ENCODE measurements at regions not wholly inside any gene's neighbourhood (a gene's known extent, or its start where the extent isn't known, plus 50 kb on each side); places are given as distances from the start of the nearest gene placed in this dataset.

DNA sequence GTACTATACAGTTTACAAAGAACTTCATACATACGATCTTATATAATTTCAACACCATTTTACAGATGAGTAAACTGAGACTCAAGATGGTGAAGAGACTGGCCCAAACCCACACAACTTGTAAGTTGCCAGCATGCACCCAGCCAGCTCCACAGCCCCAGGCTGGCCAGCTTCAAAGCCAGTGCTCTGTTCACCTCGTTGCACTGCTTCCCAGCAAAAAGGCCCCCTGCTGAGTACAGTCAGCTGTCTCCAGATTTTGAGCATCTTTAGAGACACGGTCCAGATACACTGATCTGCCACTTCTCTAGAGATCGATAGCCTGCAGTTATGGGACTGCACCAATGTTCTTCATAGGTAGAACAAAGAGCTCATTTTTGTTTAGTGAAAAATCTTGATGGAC, 257.2 kb upstream of the CHAC2 start:
- TF ChIP-seq EP300 (IDR thresholded peaks at IDR 0.05): no peak
- no peak for TF ChIP-seq POLR2A (IDR thresholded peaks at IDR 0.05)
- TF ChIP-seq, protein P1, sequence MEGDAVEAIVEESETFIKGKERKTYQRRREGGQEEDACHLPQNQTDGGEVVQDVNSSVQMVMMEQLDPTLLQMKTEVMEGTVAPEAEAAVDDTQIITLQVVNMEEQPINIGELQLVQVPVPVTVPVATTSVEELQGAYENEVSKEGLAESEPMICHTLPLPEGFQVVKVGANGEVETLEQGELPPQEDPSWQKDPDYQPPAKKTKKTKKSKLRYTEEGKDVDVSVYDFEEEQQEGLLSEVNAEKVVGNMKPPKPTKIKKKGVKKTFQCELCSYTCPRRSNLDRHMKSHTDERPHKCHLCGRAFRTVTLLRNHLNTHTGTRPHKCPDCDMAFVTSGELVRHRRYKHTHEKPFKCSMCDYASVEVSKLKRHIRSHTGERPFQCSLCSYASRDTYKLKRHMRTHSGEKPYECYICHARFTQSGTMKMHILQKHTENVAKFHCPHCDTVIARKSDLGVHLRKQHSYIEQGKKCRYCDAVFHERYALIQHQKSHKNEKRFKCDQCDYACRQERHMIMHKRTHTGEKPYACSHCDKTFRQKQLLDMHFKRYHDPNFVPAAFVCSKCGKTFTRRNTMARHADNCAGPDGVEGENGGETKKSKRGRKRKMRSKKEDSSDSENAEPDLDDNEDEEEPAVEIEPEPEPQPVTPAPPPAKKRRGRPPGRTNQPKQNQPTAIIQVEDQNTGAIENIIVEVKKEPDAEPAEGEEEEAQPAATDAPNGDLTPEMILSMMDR (IDR thresholded peaks at IDR 0.05): no peak
- no peak for TF ChIP-seq POLR2AphosphoS5 (IDR thresholded peaks at IDR 0.05)
